H1 (cell line): ENCODE measurements at regions not wholly inside any gene's neighbourhood (a gene's known extent, or its start where the extent isn't known, plus 50 kb on each side); places are given as distances from the start of the nearest gene placed in this dataset.

Experiments
- CTCF ChIA-PET: fragments of 300-600 bp; sonication (Branson Sonifier 250); formaldehyde crosslinking; loops from one replicate; lab custom pipeline; 2021; ENCODE audit not compliant: partially characterized antibody; lab: Charles Lee
- POLR2A ChIA-PET: fragments of 300-600 bp; sonication (Branson Sonifier 250); formaldehyde crosslinking; loops from one replicate; lab custom pipeline; 2021; ENCODE audit warnings: inconsistent platforms; ENCODE audit not compliant: partially characterized antibody; lab: Charles Lee
- DNase-seq, 2 experiments: peaks; one replicate each; pipeline versions ENCODE4 v3.0.0 to v3.0.0-alpha.2; 2010 to 2022; ENCODE audit warnings: low spot score in 2 of 2, low read depth in 1 of 2, mixed read lengths in 1 of 2
- FAIRE-seq: peaks from 2 replicates; lab custom pipeline; 2011; peaks lifted over from hg19 to GRCh38; lab: Jason Lieb, UNC
- H2AFZ ChIP-seq: 2 replicates; pipeline ENCODE4 v1.8.1; 2012; ENCODE audit warnings: low read length, inconsistent platforms
- H2AK5ac ChIP-seq: 2 replicates; pipeline ENCODE4 v1.6.1; 2013; ENCODE audit warnings: low read depth, low read length
- H2BK120ac ChIP-seq: replicated peaks from 2 replicates; pipeline ENCODE3; 2013; ENCODE audit warnings: low read depth, low read length, inconsistent platforms
- H2BK12ac ChIP-seq: 2 replicates; pipeline ENCODE4 v1.6.1; 2013; ENCODE audit warnings: low read depth, low read length
- H2BK15ac ChIP-seq: 2 replicates; pipeline ENCODE4 v1.6.1; 2013; ENCODE audit warnings: low read length
- H2BK20ac ChIP-seq: 2 replicates; pipeline ENCODE4 v1.6.1; 2013; ENCODE audit warnings: low read length
- H2BK5ac ChIP-seq: 2 replicates; pipeline ENCODE4 v1.6.1; 2013; ENCODE audit warnings: low read depth, low read length
- H3K14ac ChIP-seq: 2 replicates; pipeline ENCODE4 v1.6.1; 2013; ENCODE audit warnings: inconsistent platforms; ENCODE audit not compliant: insufficient read length
- H3K18ac ChIP-seq: 2 replicates; pipeline ENCODE4 v1.6.1; 2013; ENCODE audit warnings: low read length; ENCODE audit errors: extremely low read depth
- H3K23ac ChIP-seq: 2 replicates; pipeline ENCODE4 v1.6.1; 2013; ENCODE audit warnings: inconsistent platforms; ENCODE audit not compliant: insufficient read length
- H3K23me2 ChIP-seq: 2 replicates; pipeline ENCODE4 v1.6.1; 2013; ENCODE audit warnings: low read depth, low read length
- H3K27ac ChIP-seq: 2 replicates; pipeline ENCODE4 v1.6.1; 2011; ENCODE audit warnings: low read depth, low read length, inconsistent platforms
- H3K27me3 ChIP-seq, 4 experiments: replicated peaks in 1 of 4; 1 replicate in 1 of 4; 2 replicates in 3 of 4; pipeline versions ENCODE4 v1.6.1 to v1.8.1; 2011 to 2013; ENCODE audit warnings: low read length in 3 of 4, mild to moderate bottlenecking in 3 of 4, inconsistent platforms in 2 of 4, mixed read lengths in 2 of 4, moderate library complexity in 1 of 4; ENCODE audit not compliant: control insufficient read depth in 3 of 4, insufficient read depth in 3 of 4; ENCODE audit errors: extremely low read depth in 1 of 4
- H3K36me3 ChIP-seq, 4 experiments: 2 replicates each; pipeline versions ENCODE4 v1.6.1 to v1.8.1; 2011 to 2013; ENCODE audit warnings: mild to moderate bottlenecking in 4 of 4, low read length in 3 of 4, moderate library complexity in 2 of 4, control low read depth in 1 of 4, inconsistent platforms in 1 of 4; ENCODE audit not compliant: insufficient read depth in 4 of 4, control insufficient read depth in 2 of 4
- H3K4ac ChIP-seq: replicated peaks from 2 replicates; pipeline ENCODE3; 2013; ENCODE audit warnings: low read length, low read depth, mixed read lengths, inconsistent platforms; ENCODE audit not compliant: insufficient read length
- H3K4me1 ChIP-seq, 4 experiments: replicated peaks in 1 of 4; 1 replicate in 1 of 4; 2 replicates in 3 of 4; pipeline versions ENCODE4 v1.6.1 to v1.8.1; 2011 to 2013; ENCODE audit warnings: low read length in 3 of 4, inconsistent platforms in 2 of 4, mixed read lengths in 1 of 4; ENCODE audit not compliant: insufficient read depth in 4 of 4, control insufficient read depth in 3 of 4
- H3K4me2 ChIP-seq, 2 experiments: 2 replicates each; pipeline versions ENCODE4 v1.6.1 to v1.8.1; 2011 to 2013; ENCODE audit warnings: low read depth in 2 of 2, low read length in 2 of 2, control low read depth in 1 of 2, inconsistent platforms in 1 of 2, mild to moderate bottlenecking in 1 of 2; ENCODE audit not compliant: insufficient read depth in 1 of 2
- H3K4me3 ChIP-seq, 4 experiments: fragments of 200-600, 300-600 bp in 1 of 4; sonication (generic), shearing (Covaris generic), sonication (Bioruptor Twin) in 1 of 4; 2 replicates each; pipeline versions ENCODE4 v1.5.1 to v1.8.1; 2011 to 2016; ENCODE audit warnings: low read length in 4 of 4, low read depth in 3 of 4, control low read depth in 2 of 4, inconsistent platforms in 2 of 4, mild to moderate bottlenecking in 2 of 4, mixed read lengths in 1 of 4, moderate library complexity in 1 of 4; ENCODE audit not compliant: insufficient read depth in 2 of 4; ENCODE audit errors: extremely low read depth in 1 of 4
- H3K56ac ChIP-seq: replicated peaks from 2 replicates; pipeline ENCODE3; 2013; ENCODE audit warnings: low read depth, mild to moderate bottlenecking, mixed read lengths, low read length, inconsistent platforms; ENCODE audit not compliant: insufficient read length
- H3K79me1 ChIP-seq: 2 replicates; pipeline ENCODE4 v1.6.1; 2013; ENCODE audit warnings: low read depth, low read length, control low read depth
- H3K79me2 ChIP-seq, 2 experiments: 2 replicates each; pipeline versions ENCODE4 v1.6.1 to v1.8.1; 2012 to 2013; ENCODE audit warnings: low read length in 2 of 2, mild to moderate bottlenecking in 2 of 2, inconsistent platforms in 1 of 2; ENCODE audit not compliant: insufficient read depth in 2 of 2, control insufficient read depth in 1 of 2
- H3K9ac ChIP-seq, 4 experiments: replicated peaks in 1 of 4; 1 replicate in 1 of 4; 2 replicates in 3 of 4; pipeline versions ENCODE4 v1.6.1 to v1.8.1; 2011 to 2013; ENCODE audit warnings: low read depth in 3 of 4, low read length in 3 of 4, control low read depth in 2 of 4, mild to moderate bottlenecking in 2 of 4, moderate library complexity in 2 of 4, inconsistent platforms in 1 of 4; ENCODE audit errors: extremely low read depth in 1 of 4
- H3K9me3 ChIP-seq, 2 experiments: 2 replicates each; pipeline versions ENCODE4 v1.6.1 to v1.8.1; 2012 to 2013; ENCODE audit warnings: mild to moderate bottlenecking in 2 of 2, moderate library complexity in 2 of 2, control low read depth in 1 of 2, inconsistent platforms in 1 of 2, low read depth in 1 of 2, low read length in 1 of 2, mixed read lengths in 1 of 2; ENCODE audit not compliant: insufficient read depth in 2 of 2
- H4K20me1 ChIP-seq, 2 experiments: replicated peaks in 1 of 2; 2 replicates each; pipeline versions ENCODE3 to v1.8.1; 2011 to 2013; ENCODE audit warnings: inconsistent platforms in 2 of 2, low read length in 2 of 2, mild to moderate bottlenecking in 1 of 2; ENCODE audit not compliant: insufficient read depth in 2 of 2, control insufficient read depth in 1 of 2
- H4K5ac ChIP-seq: 2 replicates; pipeline ENCODE4 v1.6.1; 2013; ENCODE audit warnings: low read length, low read depth, mixed read lengths, inconsistent platforms; ENCODE audit not compliant: insufficient read length
- H4K8ac ChIP-seq: 2 replicates; pipeline ENCODE4 v1.8.0; 2013; ENCODE audit warnings: mild to moderate bottlenecking, moderate library complexity, low read length, inconsistent platforms; ENCODE audit not compliant: insufficient read depth; ENCODE audit errors: extremely low read depth
- H4K91ac ChIP-seq: replicated peaks from 2 replicates; pipeline ENCODE3; 2013; ENCODE audit warnings: low read length, mixed read lengths, inconsistent platforms; ENCODE audit not compliant: insufficient read length
- BACH1 ChIP-seq: IDR thresholded peaks from 2 replicates; pipeline ENCODE4 v1.6.1; 2012; ENCODE audit warnings: low read length, improper control_type of control experiment
- CTBP2 ChIP-seq: IDR thresholded peaks from 2 replicates; pipeline ENCODE4 v1.7.0; 2011; ENCODE audit warnings: borderline replicate concordance, mild to moderate bottlenecking, moderate library complexity, mixed read lengths, low read length; ENCODE audit not compliant: insufficient read depth, insufficient read length
- E2F6 ChIP-seq: IDR thresholded peaks from 2 replicates; pipeline ENCODE4 v1.6.1; 2012; ENCODE audit warnings: inconsistent platforms
- GABPA ChIP-seq: IDR thresholded peaks from 2 replicates; pipeline ENCODE4 v1.6.1; 2011; ENCODE audit warnings: mild to moderate bottlenecking, low read length, moderate library complexity, borderline replicate concordance; ENCODE audit not compliant: insufficient read depth
- KDM4A ChIP-seq: IDR thresholded peaks from one replicate; pipeline ENCODE4 v1.7.1; 2012; ENCODE audit warnings: low read depth, mild to moderate bottlenecking, moderate library complexity, low read length, inconsistent platforms; ENCODE audit not compliant: severe bottlenecking
- MAX ChIP-seq: IDR thresholded peaks from 2 replicates; pipeline ENCODE4 v1.6.1; 2012; ENCODE audit warnings: inconsistent platforms
- NANOG ChIP-seq: IDR thresholded peaks from 2 replicates; pipeline ENCODE4 v1.6.1; 2011; ENCODE audit warnings: low read length, low read depth, mild to moderate bottlenecking, inconsistent platforms; ENCODE audit not compliant: insufficient read depth, poor library complexity, severe bottlenecking
- RBBP5 ChIP-seq: IDR thresholded peaks from 2 replicates; pipeline ENCODE4 v1.7.1; 2012; ENCODE audit warnings: low read depth, mild to moderate bottlenecking, inconsistent platforms, low read length, moderate library complexity, borderline replicate concordance
- SP1 ChIP-seq: IDR thresholded peaks from 2 replicates; pipeline ENCODE4 v1.6.1; 2011; ENCODE audit warnings: low read depth, low read length
- TCF12 ChIP-seq: IDR thresholded peaks from 2 replicates; pipeline ENCODE4 v1.6.1; 2011; ENCODE audit warnings: low read depth, mild to moderate bottlenecking, low read length
- USF2 ChIP-seq: IDR thresholded peaks from 2 replicates; pipeline ENCODE4 v1.6.1; 2011; ENCODE audit warnings: low read length, improper control_type of control experiment
- whole genome bisulfite sequencing, 2 experiments: shearing (Covaris generic) in 1 of 2; methylation state at CpG; one replicate each; pipeline versions ENCODE4 v1.1.6 to v1.1.7; 2013 to 2015; ENCODE audit warnings: low lambda C conversion rate in 2 of 2, mixed read lengths in 2 of 2, inconsistent platforms in 1 of 2, low coverage in 1 of 2, missing lambda C conversion rate in 1 of 2; ENCODE audit not compliant: insufficient replicate concordance in 2 of 2, insufficient coverage in 1 of 2, insufficient read length in 1 of 2; ENCODE audit errors: extremely low coverage in 1 of 2, missing lambda C conversion rate in 1 of 2; 5-methylcytosine and 5-hydroxymethylcytosine counted together

GRCh38 chr1:121516234-121516967, 331.6 kb downstream of the SRGAP2C start:
- Histone ChIP-seq H3K4me2 (no peak overlapping the region), H4K8ac (no peak overlapping the region), H4K20me1 (no peaks in the 10 kb centered on the region), H2BK15ac (no peak overlapping the region), H3K9ac (no peak overlapping the region), H4K91ac (no peak overlapping the region), H2AK5ac (no peak overlapping the region), H3K36me3 (no peaks in the 10 kb centered on the region), H3K79me1 (no peaks in the 10 kb centered on the region), H2BK12ac (no peak overlapping the region), H3K23me2 (peaks cover 7% of the 10 kb centered on the region; the same call in 1 of the 2 replicates), H2BK120ac (no peak overlapping the region), H3K18ac (no peak overlapping the region), H3K23ac (no peak overlapping the region), H2BK20ac (no peak overlapping the region), H3K4me3 (no peak overlapping the region), H3K79me2 (no peaks in the 10 kb centered on the region), H3K27ac (no peak overlapping the region), H2AFZ (no peak overlapping the region), H3K14ac (no peak overlapping the region), H4K5ac (no peak overlapping the region), H3K56ac (no peak overlapping the region), H2BK5ac (no peak overlapping the region), H3K9me3 (peaks cover 0 to 8% of the 10 kb centered on the region in 2 experiments; a peak in 1 of 4 replicates), H3K4me1 (peaks cover 0 to 4% (median 1%) of the 10 kb centered on the region in 4 experiments; a peak in 2 of 7 replicates), H3K27me3 (no peaks in the 10 kb centered on the region; a peak in 1 of 7 replicates), H3K4ac (no peak overlapping the region)
- WGBS, 2 experiments = 88% methylated on average over 5 of the region's 8 CpGs; no CpG with 5 or more reads in 1 of the 2 experiments
- ChIA-PET CTCF (no interaction called here), POLR2A (no interaction called here)
- DNase-seq (no peak), FAIRE-seq (no peak)
- TF ChIP-seq MAX (no peak), TCF12 (no peak), BACH1 (no peak), SP1 (no peak), NANOG (no peak), KDM4A (no peak), USF2 (no peak), RBBP5 (no peak), CTBP2 (no peak), E2F6 (no peak), GABPA (no peak)
